HCT116 (cell line): ENCODE measurements at regions not wholly inside any gene's neighbourhood (a gene's known extent, or its start where the extent isn't known, plus 50 kb on each side); places are given as distances from the start of the nearest gene placed in this dataset.

Source experiments
- ATF3 ChIP-seq: IDR thresholded peaks from 2 replicates; pipeline ENCODE4 v1.6.1; 2012
- CEBPB ChIP-seq: IDR thresholded peaks from 2 replicates; pipeline ENCODE4 v1.6.1; 2012; ENCODE audit warnings: low read depth
- CTCF ChIP-seq, 3 experiments: fragments of 200-600 bp in 1 of 3; sonication (generic) in 1 of 3; IDR thresholded peaks in 2 of 3; conservative IDR thresholded peaks in 1 of 3; 2 replicates each; pipeline ENCODE4 v1.5.1; 2012 to 2017; ENCODE audit warnings: low read depth in 2 of 3, low read length in 2 of 3, antibody characterized with exemption in 1 of 3, borderline replicate concordance in 1 of 3, control low read depth in 1 of 3, mild to moderate bottlenecking in 1 of 3, mixed read lengths in 1 of 3, mixed run types in 1 of 3, moderate library complexity in 1 of 3; ENCODE audit not compliant: insufficient read depth in 1 of 3
- EZH2phosphoT487 ChIP-seq: fragments of 200-600 bp; IDR thresholded peaks from 2 replicates; pipeline ENCODE4 v1.6.1; 2018; ENCODE audit warnings: antibody characterized with exemption, borderline replicate concordance
- JUND ChIP-seq: IDR thresholded peaks from 2 replicates; pipeline ENCODE4 v1.6.1; 2012
- MAX ChIP-seq: IDR thresholded peaks from 2 replicates; pipeline ENCODE4 v1.6.1; 2012
- POLR2A ChIP-seq: IDR thresholded peaks from 2 replicates; pipeline ENCODE4 v1.7.0; 2011; ENCODE audit warnings: borderline replicate concordance; ENCODE audit not compliant: insufficient read depth, insufficient read length; ENCODE audit errors: extremely low read depth
- POLR2AphosphoS5 ChIP-seq: IDR thresholded peaks from 2 replicates; pipeline ENCODE4 v1.6.1; 2011; ENCODE audit warnings: mild to moderate bottlenecking, low read depth, low read length, moderate library complexity
- RAD21 ChIP-seq: IDR thresholded peaks from 2 replicates; pipeline ENCODE4 v1.6.1; 2012; ENCODE audit warnings: low read depth, mild to moderate bottlenecking
- SIN3A ChIP-seq: IDR thresholded peaks from 2 replicates; pipeline ENCODE4 v1.6.1; 2012; ENCODE audit warnings: low read depth
- TCF7L2 ChIP-seq: IDR thresholded peaks from 2 replicates; pipeline ENCODE4 v1.7.0; 2011; ENCODE audit warnings: borderline replicate concordance, inconsistent platforms; ENCODE audit not compliant: insufficient read depth, insufficient read length; ENCODE audit errors: extremely low read depth
- YY1 ChIP-seq: IDR thresholded peaks from 2 replicates; pipeline ENCODE4 v1.6.1; 2011; ENCODE audit warnings: low read length, low read depth, moderate library complexity, mild to moderate bottlenecking; ENCODE audit not compliant: insufficient replicate concordance; ENCODE audit errors: extremely low read depth

DNA sequence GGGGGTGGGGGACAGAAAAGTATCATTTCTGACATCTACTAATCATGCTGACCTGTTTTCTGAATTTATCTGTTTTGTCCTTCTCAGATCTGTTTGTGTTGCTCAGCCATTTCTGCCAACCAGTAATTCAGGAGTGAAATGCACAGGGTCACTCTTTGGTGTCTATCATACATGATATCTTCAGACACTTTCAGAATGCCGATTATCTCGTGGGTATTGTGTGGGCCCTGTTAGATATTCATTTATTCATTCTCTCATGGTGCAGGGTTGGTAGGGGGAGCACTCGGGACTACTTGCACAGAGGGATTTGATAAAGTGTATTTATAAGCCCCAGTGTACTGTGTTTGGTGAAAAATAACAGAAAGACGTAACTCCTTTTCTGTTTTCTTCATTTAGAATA, 101.2 kb upstream of the CITED2 start:
- no peak for TF ChIP-seq POLR2AphosphoS5
- no peak for TF ChIP-seq TCF7L2
- no peak for TF ChIP-seq CTCF (IDR thresholded peaks at IDR 0.05 in 2 of 3, conservative IDR thresholded peaks at IDR 0.05 in 1 of 3; ENCODE audit: borderline replicate concordance in 1 of 3, insufficient read depth in 1 of 3, low read depth in 2 of 3, low read length in 2 of 3)
- no peak for TF ChIP-seq POLR2A
- no peak for TF ChIP-seq YY1
- no peak for TF ChIP-seq ATF3
- no peak for TF ChIP-seq RAD21
- no peak for TF ChIP-seq MAX
- no peak for TF ChIP-seq JUND
- no peak for TF ChIP-seq CEBPB
- no peak for TF ChIP-seq EZH2phosphoT487
- TF ChIP-seq SIN3A = no peak
